ENCODE measurements at regions not wholly inside any gene's neighbourhood (a gene's known extent, or its start where the extent isn't known, plus 50 kb on each side); places are given as distances from the start of the nearest gene placed in this dataset.

DNA sequence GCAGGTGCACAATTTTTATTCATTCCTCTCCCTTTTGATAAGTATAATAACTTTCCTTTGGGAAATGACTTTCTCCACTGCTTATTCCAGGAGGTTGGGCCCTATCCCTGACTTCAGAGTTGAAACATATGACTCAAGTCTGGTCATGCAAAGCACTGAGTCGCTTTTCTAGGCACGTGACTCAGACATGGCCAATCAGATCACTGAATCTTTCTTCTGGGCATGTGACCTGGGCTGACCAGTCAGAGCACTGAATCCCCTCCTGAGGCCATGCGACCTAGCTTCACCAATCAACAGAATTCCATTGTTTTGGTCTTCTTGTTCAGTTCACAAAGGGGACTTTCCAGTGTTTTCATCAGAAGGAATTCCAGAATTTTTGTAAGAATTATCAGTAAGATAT, 377.1 kb upstream of the KITLG start:
- TF ChIP-seq, protein P1, sequence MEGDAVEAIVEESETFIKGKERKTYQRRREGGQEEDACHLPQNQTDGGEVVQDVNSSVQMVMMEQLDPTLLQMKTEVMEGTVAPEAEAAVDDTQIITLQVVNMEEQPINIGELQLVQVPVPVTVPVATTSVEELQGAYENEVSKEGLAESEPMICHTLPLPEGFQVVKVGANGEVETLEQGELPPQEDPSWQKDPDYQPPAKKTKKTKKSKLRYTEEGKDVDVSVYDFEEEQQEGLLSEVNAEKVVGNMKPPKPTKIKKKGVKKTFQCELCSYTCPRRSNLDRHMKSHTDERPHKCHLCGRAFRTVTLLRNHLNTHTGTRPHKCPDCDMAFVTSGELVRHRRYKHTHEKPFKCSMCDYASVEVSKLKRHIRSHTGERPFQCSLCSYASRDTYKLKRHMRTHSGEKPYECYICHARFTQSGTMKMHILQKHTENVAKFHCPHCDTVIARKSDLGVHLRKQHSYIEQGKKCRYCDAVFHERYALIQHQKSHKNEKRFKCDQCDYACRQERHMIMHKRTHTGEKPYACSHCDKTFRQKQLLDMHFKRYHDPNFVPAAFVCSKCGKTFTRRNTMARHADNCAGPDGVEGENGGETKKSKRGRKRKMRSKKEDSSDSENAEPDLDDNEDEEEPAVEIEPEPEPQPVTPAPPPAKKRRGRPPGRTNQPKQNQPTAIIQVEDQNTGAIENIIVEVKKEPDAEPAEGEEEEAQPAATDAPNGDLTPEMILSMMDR (conservative IDR thresholded peaks at IDR 0.05; ENCODE audit: low read length), result no peak
- no peak for TF ChIP-seq EZH2phosphoT487 (IDR thresholded peaks at IDR 0.05; ENCODE audit: borderline replicate concordance, low read depth, low read length)
